Endothelial cell (in vitro differentiated cells): ENCODE measurements at regions not wholly inside any gene's neighbourhood (a gene's known extent, or its start where the extent isn't known, plus 50 kb on each side); places are given as distances from the start of the nearest gene placed in this dataset.

Experiments
- DNase-seq: peaks from one replicate; pipeline ENCODE4 v3.0.0; 2021; ENCODE audit warnings: low spot score
- H3K27ac Mint-ChIP-seq: one replicate; pipeline ENCODE4 v1.8.0; 2021; ENCODE audit warnings: mixed read lengths, inconsistent platforms; ENCODE audit not compliant: unreplicated experiment
- H3K27me3 Mint-ChIP-seq: one replicate; pipeline ENCODE4 v1.8.0; 2021; ENCODE audit warnings: mild to moderate bottlenecking, moderate library complexity, mixed read lengths, inconsistent platforms; ENCODE audit not compliant: unreplicated experiment
- H3K36me3 Mint-ChIP-seq: one replicate; pipeline ENCODE4 v1.8.0; 2021; ENCODE audit warnings: mild to moderate bottlenecking, low read depth, mixed read lengths, inconsistent platforms; ENCODE audit not compliant: unreplicated experiment
- H3K4me1 Mint-ChIP-seq: one replicate; pipeline ENCODE4 v1.8.0; 2021; ENCODE audit warnings: mild to moderate bottlenecking, mixed read lengths, inconsistent platforms; ENCODE audit not compliant: unreplicated experiment
- H3K4me3 Mint-ChIP-seq: one replicate; pipeline ENCODE4 v1.8.0; 2021; ENCODE audit warnings: mild to moderate bottlenecking, mixed read lengths, inconsistent platforms; ENCODE audit not compliant: unreplicated experiment
- H3K9me3 Mint-ChIP-seq: one replicate; pipeline ENCODE4 v1.8.0; 2021; ENCODE audit warnings: mixed read lengths, inconsistent platforms; ENCODE audit not compliant: unreplicated experiment
- CTCF ChIP-seq: fragments of 200-600 bp; sonication (generic); IDR thresholded peaks from one replicate; pipeline ENCODE4 v1.5.0; 2021; ENCODE audit warnings: antibody characterized with exemption; ENCODE audit not compliant: unreplicated experiment

DNA sequence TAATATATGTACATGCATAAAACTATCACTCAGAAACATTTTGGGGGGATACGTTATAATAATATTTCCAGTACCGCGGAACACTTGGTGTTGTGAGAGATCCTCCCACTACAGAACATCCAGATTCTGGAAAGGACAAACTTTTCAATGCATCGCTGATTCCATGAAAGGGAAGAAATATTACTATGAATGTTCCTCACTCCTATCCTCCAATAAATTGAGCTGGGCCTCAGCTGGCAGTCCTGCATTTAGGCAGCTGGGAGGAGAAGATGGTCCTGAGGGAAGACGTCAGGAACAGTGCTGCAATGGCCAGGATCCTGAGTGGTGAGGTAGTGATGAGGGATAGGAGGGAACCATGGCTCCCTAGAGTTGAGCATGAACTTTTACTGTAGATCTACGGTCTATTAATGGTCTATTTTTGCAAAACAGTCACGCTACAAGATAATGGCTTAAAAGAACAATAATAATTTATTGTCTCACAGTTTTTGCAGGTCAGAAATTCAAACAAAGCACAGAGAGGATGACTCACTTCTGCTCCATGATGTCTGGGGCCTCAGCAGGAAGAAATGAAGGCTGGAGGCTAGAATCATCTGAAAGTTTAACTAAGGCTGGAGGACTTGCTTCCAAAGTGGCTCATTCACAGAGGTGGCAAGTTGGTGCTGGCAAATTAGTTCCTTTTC is 538.1 kb downstream of the STIM2 start:
- Mint-ChIP-seq H3K36me3 (no peaks in the 10 kb centered on the region), H3K4me1 (no peaks in the 10 kb centered on the region), H3K9me3 (no peaks in the 10 kb centered on the region), H3K4me3 (no peak overlapping the region), H3K27ac (no peak overlapping the region), H3K27me3 (no peaks in the 10 kb centered on the region)
- no peak for DNase-seq
- no peak for TF ChIP-seq CTCF

DNA sequence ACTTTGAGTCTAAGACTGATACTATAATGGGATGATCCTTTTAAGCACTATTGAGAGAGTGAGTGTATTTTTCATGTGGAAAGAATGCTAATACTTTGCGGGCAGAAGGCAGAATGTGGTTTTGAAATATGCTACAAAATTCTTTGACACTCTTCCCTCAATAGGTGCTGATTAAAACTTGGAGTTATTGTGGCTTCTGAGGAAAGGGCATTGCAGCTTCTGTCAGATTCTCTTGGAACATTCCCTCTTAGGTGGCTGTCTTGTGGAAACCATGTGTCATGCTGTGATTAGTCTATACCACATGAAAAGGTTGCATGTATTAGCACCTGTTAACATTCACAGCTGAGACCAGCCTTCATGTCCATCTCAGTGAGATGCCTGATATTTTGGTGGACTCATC is 547.0 kb downstream of the STIM2 start:
- H3K4me3 Mint-ChIP-seq: no peak overlapping the region
- DNase-seq: no peak
- TF ChIP-seq CTCF: no peak
- no peak overlapping the region for H3K27ac Mint-ChIP-seq
- H3K4me1 Mint-ChIP-seq: peaks cover 17% of the 10 kb centered on the region
- H3K9me3 Mint-ChIP-seq: peaks cover 4% of the 10 kb centered on the region
- peaks cover 4% of the 10 kb centered on the region for H3K27me3 Mint-ChIP-seq
- no peaks in the 10 kb centered on the region for H3K36me3 Mint-ChIP-seq

GRCh38 chr4:27412613-27413012 is 552.0 kb downstream of the STIM2 start:
- no peak overlapping the region for H3K27ac Mint-ChIP-seq
- H3K27me3 Mint-ChIP-seq: no peaks in the 10 kb centered on the region
- H3K9me3 Mint-ChIP-seq: peaks cover 6% of the 10 kb centered on the region
- peaks cover 23% of the 10 kb centered on the region for H3K4me1 Mint-ChIP-seq
- no peak for DNase-seq
- no peak for TF ChIP-seq CTCF
- no peaks in the 10 kb centered on the region for H3K36me3 Mint-ChIP-seq
- H3K4me3 Mint-ChIP-seq: no peak overlapping the region

DNA sequence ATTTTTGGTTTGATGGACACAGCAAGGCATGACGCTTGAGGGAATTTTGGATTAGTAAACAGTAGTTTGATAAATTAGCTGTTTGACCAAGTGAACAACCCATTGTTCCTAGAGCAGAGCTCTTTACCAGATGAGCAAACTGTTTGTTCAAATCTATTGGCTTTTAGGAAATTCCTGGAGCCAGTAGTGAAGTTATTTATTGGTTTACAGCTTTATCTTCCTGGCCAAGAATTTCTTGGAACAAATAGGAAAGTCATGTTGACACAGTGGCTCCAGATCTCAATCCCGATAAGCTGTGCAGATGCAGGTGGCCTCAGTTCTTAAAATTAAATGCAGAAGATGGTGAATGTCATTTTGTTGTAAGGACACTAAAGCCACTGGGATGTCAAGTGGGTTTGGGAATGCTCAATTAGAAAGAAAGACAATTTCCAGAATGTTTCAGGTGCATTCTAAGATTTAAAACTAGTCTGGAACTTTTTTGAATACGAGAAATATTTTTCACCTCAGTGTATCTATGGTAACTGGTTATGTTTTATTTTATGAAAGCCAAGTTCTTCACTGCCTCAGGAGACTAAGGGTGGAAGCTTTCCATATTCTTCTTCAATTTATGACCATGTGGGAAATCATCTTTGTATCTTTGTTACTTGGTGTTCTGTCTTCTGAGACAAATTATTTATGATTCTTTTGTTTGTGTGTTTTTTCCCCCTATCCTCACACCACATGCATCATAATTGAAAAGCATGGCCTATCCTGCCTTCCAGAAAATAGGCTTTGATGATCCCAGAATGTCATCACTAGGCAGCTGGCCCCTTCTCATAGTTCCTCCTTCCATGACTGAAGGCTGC is 554.5 kb downstream of the STIM2 start:
- H3K9me3 Mint-ChIP-seq: peaks cover 14% of the 10 kb centered on the region
- no peak for DNase-seq
- peaks cover 12% of the 10 kb centered on the region for H3K4me1 Mint-ChIP-seq
- H3K4me3 Mint-ChIP-seq: no peak overlapping the region
- no peak for TF ChIP-seq CTCF
- no peaks in the 10 kb centered on the region for H3K36me3 Mint-ChIP-seq
- no peaks in the 10 kb centered on the region for H3K27me3 Mint-ChIP-seq
- no peak overlapping the region for H3K27ac Mint-ChIP-seq

GRCh38 chr4:27428661-27429060 is 568.0 kb downstream of the STIM2 start:
- no peak for DNase-seq
- H3K9me3 Mint-ChIP-seq: no peaks in the 10 kb centered on the region
- no peak overlapping the region for H3K4me3 Mint-ChIP-seq
- no peak overlapping the region for H3K27ac Mint-ChIP-seq
- no peaks in the 10 kb centered on the region for H3K36me3 Mint-ChIP-seq
- H3K4me1 Mint-ChIP-seq: no peaks in the 10 kb centered on the region
- no peak for TF ChIP-seq CTCF
- H3K27me3 Mint-ChIP-seq: no peaks in the 10 kb centered on the region
